ENCODE measurements at regions not wholly inside any gene's neighbourhood (a gene's known extent, or its start where the extent isn't known, plus 50 kb on each side); places are given as distances from the start of the nearest gene placed in this dataset.

DNA sequence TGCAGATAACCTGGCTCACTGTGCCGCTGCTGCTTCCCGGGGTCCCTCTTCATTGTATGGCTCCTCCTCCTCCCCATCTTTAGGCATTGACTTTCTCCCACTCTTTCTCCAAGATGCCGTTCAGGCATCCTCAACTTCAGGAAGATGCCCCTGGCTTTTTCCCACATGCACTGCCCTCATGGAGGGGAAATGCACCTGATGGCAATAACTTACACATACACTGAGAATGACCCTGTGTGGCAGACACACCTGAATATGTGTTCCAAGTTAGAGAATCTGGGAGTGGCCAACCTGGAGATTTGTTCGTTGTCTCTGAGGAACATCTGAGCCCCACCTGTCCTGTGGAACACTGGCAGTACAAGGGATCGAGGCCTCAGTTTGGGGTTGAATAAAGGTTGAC lies 273.9 kb upstream of the CHD6 start:
- peaks cover 12% of the 10 kb centered on the region for H3K27me3 Mint-ChIP-seq (ENCODE audit: unreplicated experiment)
- no TSS peak for BruUV-seq (replicated peaks)

GRCh38 chr20:41889844-41890224 lies 271.7 kb upstream of the CHD6 start:
- intact Hi-C loops (cut with micrococcal nuclease; ENCODE audit: unreplicated experiment), result loop anchor here (1.0 to 10.0 kb wide), 3 partner anchors 127 to 1295 kb away; partner anchors contain the start of gene PTPRT
- H3K27me3 Mint-ChIP-seq (ENCODE audit: unreplicated experiment), result no peaks in the 10 kb centered on the region
- no peak overlapping the region for H3K4me3 Mint-ChIP-seq (ENCODE audit: low read depth, unreplicated experiment)
- no peak for TF ChIP-seq CTCF (IDR thresholded peaks at IDR 0.05; ENCODE audit: unreplicated experiment)
- CTCF ChIA-PET, result interaction anchor here (1.3 to 2.1 kb wide), 5 partner anchors 25 to 1298 kb away, joined by 3 to 10 read pairs (median 4); no protein-coding TSS in a partner anchor
- H3K4me1 Mint-ChIP-seq (ENCODE audit: low read depth, unreplicated experiment), result peaks cover 15% of the 10 kb centered on the region
- H3K36me3 Mint-ChIP-seq (ENCODE audit: insufficient read depth, unreplicated experiment), result no peaks in the 10 kb centered on the region
- no peak overlapping the region for H3K27ac Mint-ChIP-seq (ENCODE audit: unreplicated experiment)
- DNase-seq, result peak; percentile 63
- BruUV-seq (replicated peaks), result no TSS peak
- H3K9me3 Mint-ChIP-seq (ENCODE audit: low read depth, unreplicated experiment), result peaks cover 8% of the 10 kb centered on the region

More for the DNA sequence above, 273.9 kb upstream of the CHD6 start:
- Mint-ChIP-seq H3K4me3 (ENCODE audit: low read depth, unreplicated experiment) (no peak overlapping the region), H3K27ac (ENCODE audit: unreplicated experiment) (no peak overlapping the region), H3K36me3 (ENCODE audit: insufficient read depth, unreplicated experiment) (no peaks in the 10 kb centered on the region), H3K4me1 (ENCODE audit: low read depth, unreplicated experiment) (peaks cover 15% of the 10 kb centered on the region), H3K9me3 (ENCODE audit: low read depth, unreplicated experiment) (peaks cover 8% of the 10 kb centered on the region)
- intact Hi-C loops (cut with micrococcal nuclease; ENCODE audit: unreplicated experiment), result no loop called here
- no peak for TF ChIP-seq CTCF (IDR thresholded peaks at IDR 0.05; ENCODE audit: unreplicated experiment)
- DNase-seq, result no peak
- CTCF ChIA-PET, result no interaction called here

DNA sequence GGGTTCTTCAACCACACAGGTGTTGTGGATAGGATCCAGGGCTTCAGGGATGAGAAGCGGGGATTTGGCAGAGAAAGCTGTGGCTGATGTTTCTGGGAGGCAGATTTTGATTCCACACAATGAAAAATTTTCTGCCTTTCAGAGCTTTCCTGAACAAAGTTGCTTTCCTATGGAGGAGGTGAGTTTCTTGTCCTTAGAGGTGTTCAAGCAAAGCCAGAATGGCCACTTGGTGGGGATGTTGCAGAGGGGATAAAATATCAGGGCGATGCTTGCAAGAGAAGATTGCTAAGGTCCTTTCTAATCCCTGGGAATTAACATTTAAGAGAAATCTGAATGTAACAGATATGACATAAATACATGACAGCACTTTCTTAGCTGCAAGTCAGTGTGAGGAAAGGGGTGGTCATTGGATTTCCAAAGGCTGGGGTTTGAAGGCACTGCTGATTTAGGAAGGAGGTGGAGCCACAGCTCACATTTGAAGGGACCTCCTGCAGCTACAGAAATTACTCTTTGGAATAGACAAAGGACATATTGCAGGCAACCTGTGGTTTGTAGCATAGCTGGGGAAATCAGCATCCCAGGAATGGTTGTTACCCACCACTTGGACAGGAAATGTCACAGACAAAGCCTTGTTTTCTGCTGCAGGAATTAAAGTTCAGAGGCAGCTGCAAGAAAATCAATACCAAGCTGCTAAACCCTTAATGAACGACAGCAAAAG lies 271.1 kb upstream of the CHD6 start:
- intact Hi-C loops (cut with micrococcal nuclease; ENCODE audit: unreplicated experiment), result loop anchor here (1.0 to 10.0 kb wide), 3 partner anchors 128 to 1296 kb away; partner anchors contain the start of gene PTPRT
- no TSS peak for BruUV-seq (replicated peaks)
- DNase-seq, result peak; percentile 50
- Mint-ChIP-seq H3K4me1 (ENCODE audit: low read depth, unreplicated experiment) (peaks cover 20% of the 10 kb centered on the region), H3K27me3 (ENCODE audit: unreplicated experiment) (no peaks in the 10 kb centered on the region), H3K27ac (ENCODE audit: unreplicated experiment) (no peak overlapping the region), H3K9me3 (ENCODE audit: low read depth, unreplicated experiment) (peaks cover 8% of the 10 kb centered on the region), H3K36me3 (ENCODE audit: insufficient read depth, unreplicated experiment) (no peaks in the 10 kb centered on the region), H3K4me3 (ENCODE audit: low read depth, unreplicated experiment) (no peak overlapping the region)
- CTCF ChIA-PET, result interaction anchor here (0.7 to 2.1 kb wide), 6 partner anchors 13 to 1299 kb away, joined by 3 to 10 read pairs (median 4); no protein-coding TSS in a partner anchor
- peak; percentile 13 for TF ChIP-seq CTCF (IDR thresholded peaks at IDR 0.05; ENCODE audit: unreplicated experiment)

- intact Hi-C loops (cut with micrococcal nuclease; ENCODE audit: unreplicated experiment), result loop anchor here (5.0 to 10.0 kb wide), 2 partner anchors 129 to 1296 kb away; partner anchors contain the start of gene PTPRT
- no peak overlapping the region for H3K27ac Mint-ChIP-seq (ENCODE audit: unreplicated experiment)
- peaks cover 8% of the 10 kb centered on the region for H3K9me3 Mint-ChIP-seq (ENCODE audit: low read depth, unreplicated experiment)
- H3K36me3 Mint-ChIP-seq (ENCODE audit: insufficient read depth, unreplicated experiment), result no peaks in the 10 kb centered on the region
- CTCF ChIA-PET, result interaction anchor here (0.6 to 1.4 kb wide), 4 partner anchors 14 to 1634 kb away, joined by 3 to 8 read pairs (median 5); no protein-coding TSS in a partner anchor
- DNase-seq, result no peak
- TF ChIP-seq CTCF (IDR thresholded peaks at IDR 0.05; ENCODE audit: unreplicated experiment), result no peak
- H3K4me3 Mint-ChIP-seq (ENCODE audit: low read depth, unreplicated experiment), result no peak overlapping the region
- peaks cover 21% of the 10 kb centered on the region for H3K4me1 Mint-ChIP-seq (ENCODE audit: low read depth, unreplicated experiment)
- BruUV-seq (replicated peaks), result no TSS peak
- H3K27me3 Mint-ChIP-seq (ENCODE audit: unreplicated experiment), result no peaks in the 10 kb centered on the region
Measured at GRCh38 chr20:41888434-41888833, 270.3 kb upstream of the CHD6 start.

Measured in Calu3 (cell line).